ENCODE measurements at regions not wholly inside any gene's neighbourhood (a gene's known extent, or its start where the extent isn't known, plus 50 kb on each side); places are given as distances from the start of the nearest gene placed in this dataset.

DNA sequence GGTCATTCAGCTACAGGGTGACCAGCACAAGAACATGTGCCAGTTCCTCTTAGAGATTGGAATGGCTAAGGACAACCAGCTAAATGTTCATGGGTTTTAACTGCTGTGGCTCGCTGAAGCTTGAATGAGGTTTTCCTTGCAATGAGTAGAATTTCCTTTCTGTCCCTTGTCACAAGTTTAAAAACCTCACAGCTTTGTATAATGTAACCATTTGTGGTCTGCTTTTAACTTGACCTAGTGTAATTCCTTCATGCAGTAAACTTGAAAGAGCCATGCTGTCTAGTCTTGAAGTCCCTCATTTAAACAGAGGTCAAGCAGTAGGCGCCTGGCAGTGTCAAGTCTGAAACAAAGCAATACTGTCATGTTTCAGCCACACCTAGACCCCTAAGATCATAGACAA is 181.3 kb upstream of the DMRT1 start:
- H3K27me3 ChIP-seq (replicated peaks; ENCODE audit: control insufficient read depth, insufficient read depth, low read length) = no peaks in the 10 kb centered on the region
- H3K4me3 ChIP-seq (replicated peaks; ENCODE audit: low read depth, low read length) = no peak overlapping the region
- peak; percentile 19 for DNase-seq (ENCODE audit: extremely low read depth, insufficient read length)
- TF ChIP-seq, protein P1, sequence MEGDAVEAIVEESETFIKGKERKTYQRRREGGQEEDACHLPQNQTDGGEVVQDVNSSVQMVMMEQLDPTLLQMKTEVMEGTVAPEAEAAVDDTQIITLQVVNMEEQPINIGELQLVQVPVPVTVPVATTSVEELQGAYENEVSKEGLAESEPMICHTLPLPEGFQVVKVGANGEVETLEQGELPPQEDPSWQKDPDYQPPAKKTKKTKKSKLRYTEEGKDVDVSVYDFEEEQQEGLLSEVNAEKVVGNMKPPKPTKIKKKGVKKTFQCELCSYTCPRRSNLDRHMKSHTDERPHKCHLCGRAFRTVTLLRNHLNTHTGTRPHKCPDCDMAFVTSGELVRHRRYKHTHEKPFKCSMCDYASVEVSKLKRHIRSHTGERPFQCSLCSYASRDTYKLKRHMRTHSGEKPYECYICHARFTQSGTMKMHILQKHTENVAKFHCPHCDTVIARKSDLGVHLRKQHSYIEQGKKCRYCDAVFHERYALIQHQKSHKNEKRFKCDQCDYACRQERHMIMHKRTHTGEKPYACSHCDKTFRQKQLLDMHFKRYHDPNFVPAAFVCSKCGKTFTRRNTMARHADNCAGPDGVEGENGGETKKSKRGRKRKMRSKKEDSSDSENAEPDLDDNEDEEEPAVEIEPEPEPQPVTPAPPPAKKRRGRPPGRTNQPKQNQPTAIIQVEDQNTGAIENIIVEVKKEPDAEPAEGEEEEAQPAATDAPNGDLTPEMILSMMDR (IDR thresholded peaks at IDR 0.05; ENCODE audit: insufficient read depth, low read length, poor library complexity, severe bottlenecking) = no peak
- no peaks in the 10 kb centered on the region for H3K36me3 ChIP-seq (ENCODE audit: control insufficient read depth, insufficient read depth, low read length)

DNA sequence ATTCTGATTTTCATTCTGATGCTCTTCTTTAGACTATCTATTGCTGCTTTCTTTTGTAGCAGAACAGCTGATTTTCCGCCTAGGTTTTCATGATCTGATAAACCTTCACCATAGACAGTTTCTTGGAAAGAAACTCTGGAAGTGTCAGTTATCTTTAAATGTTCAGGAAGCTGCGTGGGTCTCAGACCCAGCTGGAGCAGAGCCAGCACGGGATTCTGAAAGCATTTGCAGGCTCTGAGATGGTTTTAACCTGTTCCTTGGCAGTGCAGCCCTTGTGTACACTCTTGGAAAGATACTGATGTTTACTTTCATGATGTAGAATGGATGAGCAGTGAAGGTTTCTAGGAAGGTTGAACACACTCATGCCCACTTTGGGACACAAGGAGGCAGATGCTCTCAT is 178.0 kb upstream of the DMRT1 start:
- TF ChIP-seq, protein P1 (IDR thresholded peaks at IDR 0.05; ENCODE audit: insufficient read depth, low read length, poor library complexity, severe bottlenecking) = no peak
- H3K36me3 ChIP-seq (ENCODE audit: control insufficient read depth, insufficient read depth, low read length) = no peaks in the 10 kb centered on the region
- no peaks in the 10 kb centered on the region for H3K27me3 ChIP-seq (replicated peaks; ENCODE audit: control insufficient read depth, insufficient read depth, low read length)
- no peak overlapping the region for H3K4me3 ChIP-seq (replicated peaks; ENCODE audit: low read depth, low read length)
- DNase-seq (ENCODE audit: extremely low read depth, insufficient read length) = no peak

DNA sequence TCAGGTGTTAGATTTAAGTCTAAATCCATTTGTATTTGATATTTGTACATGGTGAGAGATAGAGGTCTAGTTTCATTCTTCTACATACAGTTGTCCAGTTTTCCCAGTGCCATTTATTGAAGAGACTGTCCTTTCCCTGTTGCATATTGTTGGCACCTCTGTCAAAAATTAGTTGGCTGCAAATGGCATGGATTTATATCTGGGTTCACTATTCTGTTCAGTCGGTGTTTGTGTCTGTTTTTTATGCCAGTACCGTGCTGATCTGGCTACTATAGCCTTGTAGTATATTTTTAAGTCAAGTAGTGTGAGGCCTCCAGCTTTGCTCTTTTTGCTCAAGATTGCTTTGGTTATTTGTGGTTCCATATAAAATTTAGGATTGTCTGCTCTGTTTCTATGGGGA is 176.2 kb upstream of the DMRT1 start:
- TF ChIP-seq, protein P1 (IDR thresholded peaks at IDR 0.05; ENCODE audit: insufficient read depth, low read length, poor library complexity, severe bottlenecking) = no peak
- Histone ChIP-seq H3K36me3 (ENCODE audit: control insufficient read depth, insufficient read depth, low read length) (no peaks in the 10 kb centered on the region), H3K4me3 (replicated peaks; ENCODE audit: low read depth, low read length) (no peak overlapping the region), H3K27me3 (replicated peaks; ENCODE audit: control insufficient read depth, insufficient read depth, low read length) (no peaks in the 10 kb centered on the region)
- no peak for DNase-seq (ENCODE audit: extremely low read depth, insufficient read length)

GRCh38 chr9:671997-672396 is 169.5 kb upstream of the DMRT1 start:
- TF ChIP-seq, protein P1 (IDR thresholded peaks at IDR 0.05; ENCODE audit: insufficient read depth, low read length, poor library complexity, severe bottlenecking) = no peak
- H3K4me3 ChIP-seq (replicated peaks; ENCODE audit: low read depth, low read length) = no peak overlapping the region
- no peaks in the 10 kb centered on the region for H3K36me3 ChIP-seq (ENCODE audit: control insufficient read depth, insufficient read depth, low read length)
- no peak for DNase-seq (ENCODE audit: extremely low read depth, insufficient read length)
- no peaks in the 10 kb centered on the region; the same call in 1 of the 2 replicates for H3K27me3 ChIP-seq (replicated peaks; ENCODE audit: control insufficient read depth, insufficient read depth, low read length)

- DNase-seq (ENCODE audit: extremely low read depth, insufficient read length) = no peak
- no peak overlapping the region for H3K4me3 ChIP-seq (replicated peaks; ENCODE audit: low read depth, low read length)
- no peaks in the 10 kb centered on the region; the same call in none of the 2 replicates for H3K27me3 ChIP-seq (replicated peaks; ENCODE audit: control insufficient read depth, insufficient read depth, low read length)
- TF ChIP-seq, protein P1 (IDR thresholded peaks at IDR 0.05; ENCODE audit: insufficient read depth, low read length, poor library complexity, severe bottlenecking) = no peak
- no peaks in the 10 kb centered on the region for H3K36me3 ChIP-seq (ENCODE audit: control insufficient read depth, insufficient read depth, low read length)
Measured at GRCh38 chr9:672851-673250, 168.6 kb upstream of the DMRT1 start.
